Keratinocyte (primary cell): ENCODE measurements at regions not wholly inside any gene's neighbourhood (a gene's known extent, or its start where the extent isn't known, plus 50 kb on each side); places are given as distances from the start of the nearest gene placed in this dataset.

ENCODE experiments used
- CTCF ChIP-seq, 3 experiments: IDR thresholded peaks in 1 of 3; conservative IDR thresholded peaks in 1 of 3; optimal IDR thresholded peaks in 1 of 3; 2 replicates in 2 of 3; 3 replicates in 1 of 3; pipeline versions ENCODE3 to v1.5.1; 2011; ENCODE audit warnings: low read length in 3 of 3, mild to moderate bottlenecking in 3 of 3, moderate library complexity in 2 of 3, control low read depth in 1 of 3, inconsistent platforms in 1 of 3; ENCODE audit not compliant: insufficient read depth in 2 of 3; ENCODE audit errors: extremely low read depth in 1 of 3
- EZH2 ChIP-seq: IDR thresholded peaks from one replicate; pipeline ENCODE4 v1.6.1; 2012; ENCODE audit warnings: inconsistent platforms, mild to moderate bottlenecking, low read length, moderate library complexity

GRCh38 chr6:126716826-126717509 lies 377.1 kb downstream of the CENPW start:
- TF ChIP-seq CTCF (optimal IDR thresholded peaks at IDR 0.05 in 1 of 3, IDR thresholded peaks at IDR 0.05 in 1 of 3, conservative IDR thresholded peaks at IDR 0.05 in 1 of 3; ENCODE audit: extremely low read depth in 1 of 3, insufficient read depth in 2 of 3, low read length in 3 of 3) = no peak
- no peak for TF ChIP-seq EZH2
